GM21619 (cell line): ENCODE measurements at regions not wholly inside any gene's neighbourhood (a gene's known extent, or its start where the extent isn't known, plus 50 kb on each side); places are given as distances from the start of the nearest gene placed in this dataset.
"Not testable (repeated sequence)": the region's sequence is repeated elsewhere in the genome, so short reads cannot be mapped to it uniquely, and the experiment has no call there.

Experiments used
- ATAC-seq: cut with Tn5 transposase; IDR thresholded peaks from one replicate; pipeline ENCODE4 v1.9.1; 2021; ENCODE audit not compliant: unreplicated experiment

DNA sequence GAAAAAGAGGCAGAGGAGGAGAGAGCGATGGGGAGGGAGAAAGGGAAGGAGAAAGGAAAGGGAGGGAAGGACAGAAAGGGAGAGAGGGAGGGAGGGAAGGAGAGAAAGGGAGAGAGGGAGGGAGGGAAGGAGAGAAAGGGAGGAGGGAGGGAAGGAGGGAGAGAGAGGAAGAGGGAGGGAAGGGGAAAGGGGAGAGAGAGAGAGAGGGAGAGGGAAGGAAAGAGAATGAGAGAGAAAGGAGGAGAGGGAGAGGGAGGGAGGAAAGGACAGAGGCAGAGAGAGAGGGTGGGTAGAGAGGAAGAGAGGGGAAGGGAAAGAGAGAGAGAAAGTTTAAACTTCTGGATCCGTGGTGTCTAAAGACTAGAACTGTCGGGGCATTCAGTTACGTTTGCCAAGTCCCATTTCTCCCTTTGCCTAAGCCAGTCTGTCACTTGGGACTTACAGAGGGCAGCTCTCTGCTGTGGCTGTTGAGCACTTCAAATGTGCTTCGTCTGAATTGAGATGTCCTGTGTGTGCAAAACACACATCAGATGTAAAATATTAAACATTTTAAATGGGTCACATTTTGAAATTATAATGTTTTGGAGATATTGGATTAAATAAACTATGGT lies 62.6 kb downstream of the PLXNA1 start:
- ATAC-seq: no peak

- not testable (repeated sequence) for ATAC-seq
Observed at GRCh38 chr3:127046690-127047089, 63.8 kb downstream of the PLXNA1 start.

DNA sequence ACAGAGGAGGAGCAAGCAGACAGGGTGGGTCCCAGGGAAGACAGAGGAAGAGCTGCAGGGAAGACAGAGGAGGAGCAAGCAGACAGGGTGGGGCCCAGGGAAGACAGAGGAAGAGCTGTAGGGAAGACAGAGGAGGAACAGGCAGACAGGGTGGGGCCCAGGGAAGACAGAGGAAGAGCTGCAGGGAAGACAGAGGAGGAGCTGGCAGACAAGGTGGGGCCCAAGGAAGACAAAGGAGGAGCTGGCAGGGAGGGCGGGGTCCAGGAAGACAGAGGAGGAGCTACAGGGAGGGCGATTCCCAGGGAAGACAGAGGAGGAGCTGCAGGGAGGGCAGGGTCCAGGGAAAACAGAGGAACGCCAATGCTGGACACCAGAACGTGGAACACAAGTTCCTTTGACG lies 66.5 kb downstream of the PLXNA1 start:
- ATAC-seq: no peak

DNA sequence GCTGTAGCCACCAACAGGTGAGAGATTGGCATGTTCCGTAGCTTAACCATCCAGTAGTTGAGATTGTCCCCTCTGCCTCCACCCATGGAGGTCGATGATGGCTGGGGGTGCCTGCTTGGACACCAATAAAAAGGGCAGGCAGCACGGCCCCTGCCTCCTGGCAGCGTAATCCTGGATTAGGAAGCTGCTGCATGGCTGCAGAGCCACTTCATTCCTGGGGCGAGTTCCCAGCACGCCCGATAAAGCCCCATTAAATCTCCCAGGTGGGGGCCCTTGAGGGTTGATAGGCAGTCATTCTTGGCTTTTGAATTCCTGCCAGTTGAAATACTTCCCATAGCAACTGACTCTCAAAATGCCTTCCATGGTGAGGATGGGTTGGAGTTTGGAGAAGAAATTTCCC lies 67.8 kb downstream of the PLXNA1 start:
- ATAC-seq: no peak

DNA sequence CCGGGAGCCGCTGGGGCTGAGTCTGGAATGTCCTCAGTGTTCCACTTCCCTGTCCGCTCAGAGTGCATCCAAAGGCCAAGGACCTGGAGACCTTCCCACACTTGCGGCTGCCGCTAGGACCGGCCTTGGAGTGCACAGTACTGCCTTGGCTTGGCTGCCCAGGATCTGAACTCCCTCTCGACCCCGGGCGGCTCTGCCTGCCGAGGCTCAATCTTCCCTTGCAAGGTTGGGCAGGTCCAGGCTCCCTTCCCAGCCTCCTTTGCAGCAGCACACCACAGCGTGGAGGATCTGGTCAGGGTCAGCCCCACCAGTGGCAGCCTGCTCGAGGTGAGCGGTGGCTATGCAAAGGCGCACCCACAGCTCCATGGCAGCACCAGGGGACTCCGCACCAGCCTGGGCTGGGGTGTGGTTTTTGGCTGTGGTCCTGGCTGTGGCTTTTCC lies 69.2 kb downstream of the PLXNA1 start:
- no peak for ATAC-seq

GRCh38 chr3:127053026-127053425 lies 70.1 kb downstream of the PLXNA1 start:
- no peak for ATAC-seq

- ATAC-seq: no peak
Observed at GRCh38 chr3:127053450-127053849, 70.5 kb downstream of the PLXNA1 start.

DNA sequence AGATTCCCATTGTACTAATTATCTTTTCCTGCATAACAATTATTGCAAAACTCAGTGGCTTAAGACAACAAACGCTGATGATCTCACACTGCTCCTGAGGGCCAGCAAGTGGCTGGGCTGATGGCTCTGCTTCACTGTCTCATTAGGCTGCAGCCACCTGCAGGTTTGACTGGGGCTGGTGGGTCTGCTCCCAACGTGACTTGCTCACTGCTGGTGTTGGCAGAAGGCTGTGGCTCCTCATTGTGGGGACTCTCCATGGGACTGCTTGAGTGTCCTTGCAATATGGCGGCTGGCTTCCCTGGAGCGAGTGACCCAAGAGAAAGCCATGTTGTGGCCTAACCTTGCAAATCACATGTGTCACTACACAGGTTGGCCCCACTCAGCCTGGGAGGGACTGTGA lies 71.1 kb downstream of the PLXNA1 start:
- no peak for ATAC-seq

GRCh38 chr3:127056281-127056680 lies 73.4 kb downstream of the PLXNA1 start:
- ATAC-seq: no peak

GRCh38 chr3:127056976-127057375 lies 74.1 kb downstream of the PLXNA1 start:
- no peak for ATAC-seq

DNA sequence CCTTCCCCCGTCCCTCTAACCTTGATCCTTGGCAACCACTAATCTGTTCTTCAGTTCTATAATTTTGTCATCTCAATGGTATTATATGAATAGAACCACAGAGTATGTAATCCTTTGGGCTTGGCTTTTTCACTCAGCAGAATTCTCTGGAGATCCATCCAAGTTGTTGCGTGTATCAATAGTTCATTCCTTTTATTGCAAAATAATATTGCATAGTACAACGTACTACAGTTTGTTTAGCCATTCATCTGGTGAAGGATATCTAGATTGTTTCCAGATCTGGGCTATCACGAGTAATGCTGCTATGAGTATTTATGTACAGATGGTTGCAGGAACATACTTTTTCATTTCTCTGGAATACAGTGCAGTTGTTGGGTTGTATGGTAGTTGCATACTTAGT lies 76.2 kb downstream of the PLXNA1 start:
- ATAC-seq: no peak

- no peak for ATAC-seq
Observed at GRCh38 chr3:127061641-127062040, 78.7 kb downstream of the PLXNA1 start.

GRCh38 chr3:127062926-127063325 lies 80.0 kb downstream of the PLXNA1 start:
- ATAC-seq: no peak

- ATAC-seq: no peak
Observed at GRCh38 chr3:127063916-127064315, 81.0 kb downstream of the PLXNA1 start.

DNA sequence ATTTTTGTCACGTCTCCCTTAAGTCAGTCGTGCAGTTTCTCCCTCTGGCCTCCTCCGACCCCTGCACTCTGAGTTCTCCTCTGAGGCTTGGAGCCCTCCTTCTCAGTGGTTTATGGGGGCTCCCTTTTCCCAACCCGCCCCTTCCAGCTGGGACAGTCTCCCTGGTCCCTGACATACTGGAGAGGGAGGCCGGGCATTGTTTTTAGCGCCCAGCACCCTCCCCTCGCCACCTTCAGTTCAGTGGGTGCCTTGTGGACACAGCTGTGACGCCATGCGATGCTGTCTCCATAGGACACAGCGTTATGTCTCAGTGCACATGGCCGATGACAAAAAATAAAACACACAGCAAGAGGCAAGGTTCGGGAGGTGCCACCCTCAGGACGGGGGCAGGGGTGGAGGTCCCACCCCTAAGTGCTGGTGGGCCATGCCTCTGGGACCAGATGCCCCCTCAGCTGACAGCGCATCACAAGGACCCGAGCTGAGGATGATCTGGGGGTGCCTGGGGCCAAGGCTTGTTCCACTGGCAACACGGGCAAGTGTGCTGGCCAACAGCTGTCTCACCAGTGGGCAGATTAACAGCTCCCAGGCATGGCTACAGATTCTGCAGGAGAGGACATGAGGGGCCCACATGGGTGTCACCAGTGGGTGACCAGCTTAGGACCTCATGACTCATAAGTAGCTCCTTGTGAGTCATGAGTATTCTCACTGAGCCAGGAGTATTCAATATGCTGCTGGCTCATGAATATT lies 81.6 kb downstream of the PLXNA1 start:
- no peak for ATAC-seq

DNA sequence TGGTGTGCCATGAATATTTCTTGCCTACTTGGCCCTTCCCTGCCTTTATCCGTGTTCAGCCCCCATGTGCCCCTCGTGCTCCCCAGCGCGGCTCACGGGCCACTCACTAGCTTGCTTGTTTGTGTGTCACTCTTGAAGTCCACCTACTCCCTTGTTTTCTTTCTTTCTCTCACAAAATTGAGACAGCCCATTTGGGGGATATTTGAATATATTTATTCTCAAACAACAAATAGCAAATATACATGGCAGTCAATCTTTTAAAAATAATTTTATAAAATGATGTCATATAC lies 82.2 kb downstream of the PLXNA1 start:
- no peak for ATAC-seq

DNA sequence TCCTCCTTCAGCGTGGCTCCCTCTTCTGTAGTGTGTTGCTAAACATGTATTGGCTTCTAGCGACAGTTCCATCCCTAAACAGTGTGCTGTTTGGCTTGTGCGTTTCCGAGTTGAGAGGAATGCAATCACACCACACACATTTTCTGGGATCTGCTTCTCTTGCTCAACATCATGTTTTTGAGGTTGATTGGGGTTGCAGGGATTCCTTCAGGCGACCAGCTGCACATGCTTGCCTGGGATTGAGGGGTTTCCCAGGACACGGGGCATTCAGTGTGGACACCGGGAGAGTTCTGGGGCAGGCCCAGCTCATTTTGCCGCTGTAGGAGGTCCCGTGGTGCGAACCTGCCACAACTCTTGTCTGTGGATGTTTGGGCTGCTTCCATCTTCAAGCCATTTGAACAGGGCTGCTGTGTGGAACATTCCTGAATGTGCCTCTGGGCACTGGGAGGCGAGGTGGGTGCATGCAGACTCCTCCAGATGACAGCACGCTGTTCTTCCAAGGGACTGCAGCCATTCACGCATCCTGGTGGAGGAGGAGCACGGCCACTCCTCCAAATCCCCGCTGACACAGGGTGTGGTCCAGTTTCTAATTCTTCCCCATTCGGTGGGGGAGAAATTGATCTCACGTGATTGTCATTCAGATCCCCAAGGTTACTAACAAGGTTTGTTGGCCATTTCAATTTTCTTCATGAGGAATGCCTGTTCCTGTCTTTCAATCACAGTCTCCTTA lies 82.8 kb downstream of the PLXNA1 start:
- ATAC-seq: no peak

DNA sequence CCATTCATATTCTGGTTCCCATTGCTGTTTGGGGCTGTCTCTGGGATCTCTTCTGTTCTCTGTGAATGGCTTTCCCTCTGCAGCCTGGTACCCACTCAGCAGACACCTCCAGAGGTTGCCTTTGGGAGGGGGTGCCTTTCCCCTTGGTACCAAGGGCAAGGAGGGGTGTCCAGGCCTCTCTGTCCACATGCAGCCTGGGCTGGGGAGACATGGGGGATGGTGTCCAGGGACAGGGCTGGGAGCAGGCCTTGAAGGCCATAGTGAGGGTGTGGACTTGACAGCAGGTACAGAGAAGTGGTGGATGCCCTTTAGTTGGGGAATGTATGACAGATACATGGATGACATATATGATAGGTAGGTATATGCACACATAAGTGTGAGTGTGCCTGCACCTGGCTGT lies 83.7 kb downstream of the PLXNA1 start:
- ATAC-seq: no peak

DNA sequence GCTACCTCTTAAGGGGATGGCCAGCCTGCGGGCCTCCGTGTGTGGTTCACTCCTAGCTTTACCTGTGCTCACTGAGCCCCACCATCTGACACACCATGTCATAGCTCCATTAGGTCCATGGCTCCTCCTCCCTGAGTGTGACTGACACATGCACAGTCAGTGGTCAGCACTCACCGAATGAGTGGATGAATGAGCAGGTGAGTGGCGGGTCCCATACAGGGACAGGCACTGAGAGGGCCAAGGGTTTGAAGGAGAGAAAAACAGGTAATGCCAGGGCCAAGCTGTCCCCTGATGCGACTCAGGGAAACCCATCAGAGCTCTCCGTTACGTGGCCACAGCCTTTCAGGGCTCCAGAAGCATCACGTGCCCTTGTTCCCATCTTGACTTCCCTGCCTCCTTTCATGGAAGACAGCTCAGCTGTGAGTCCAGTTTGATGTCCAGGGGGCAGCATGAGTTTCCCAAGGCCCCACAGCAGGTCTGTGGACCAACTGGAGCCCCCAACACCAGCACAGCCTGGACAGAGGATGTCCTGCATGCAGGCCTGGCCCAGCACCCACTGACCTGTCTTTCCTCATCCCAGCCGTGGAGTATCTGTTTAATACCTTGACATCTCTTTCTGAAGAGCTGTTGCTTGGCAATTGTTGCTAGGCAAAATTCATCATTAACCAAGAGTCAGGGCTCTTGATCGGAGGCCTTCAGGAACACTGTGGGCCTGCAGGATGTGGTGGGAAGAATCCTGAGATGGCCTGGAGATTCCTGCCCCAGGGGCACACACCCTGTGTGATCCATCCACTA lies 84.4 kb downstream of the PLXNA1 start:
- no peak for ATAC-seq

DNA sequence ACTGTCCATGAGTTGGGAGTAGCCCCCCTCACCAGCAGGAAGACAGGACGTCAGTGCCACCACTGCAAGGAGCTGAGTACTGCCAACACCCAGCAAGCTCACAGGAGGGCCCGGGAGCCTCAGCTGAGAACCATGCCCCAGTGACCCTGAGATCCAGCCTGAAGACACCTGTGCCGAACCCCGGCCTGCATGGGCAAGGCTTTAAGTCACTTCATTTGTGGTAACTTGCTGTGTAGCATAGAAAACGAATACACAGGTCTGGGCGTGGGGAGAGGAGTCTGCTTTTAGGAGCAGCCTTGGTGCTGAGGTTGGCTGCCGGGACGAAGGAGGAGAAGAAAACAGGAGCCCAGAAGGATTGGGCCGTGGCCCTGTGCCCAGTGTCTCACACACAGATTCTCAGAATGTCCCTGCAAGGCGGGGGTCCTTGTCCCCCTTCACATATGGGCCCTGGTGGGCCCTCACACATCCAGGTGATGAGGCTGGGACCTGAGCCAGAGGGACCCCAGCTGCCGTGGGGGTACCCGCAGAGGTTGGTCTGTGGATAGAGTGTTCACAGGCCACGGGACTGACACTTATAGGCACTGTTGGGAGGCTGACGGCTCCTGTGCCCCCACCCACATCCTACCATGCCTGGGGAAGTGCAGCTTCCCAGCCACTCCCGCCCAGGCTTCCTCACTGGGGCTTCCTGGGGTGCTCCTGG lies 85.3 kb downstream of the PLXNA1 start:
- ATAC-seq: no peak

GRCh38 chr3:127068871-127069270 lies 86.0 kb downstream of the PLXNA1 start:
- no peak for ATAC-seq
